Endothelial cell of umbilical vein (primary cell): ENCODE measurements at regions not wholly inside any gene's neighbourhood (a gene's known extent, or its start where the extent isn't known, plus 50 kb on each side); places are given as distances from the start of the nearest gene placed in this dataset.

Experiments used
- BruUV-seq: library from RNA; stranded (reverse); fragments of 400-500 nt; replicated peaks from 2 replicates; lab custom pipeline; 2021; lab: Mats Ljungman, UMichigan
- CTCF ChIA-PET: fragments of 300-600, 350-600 bp; sonication (Branson Sonifier 250); formaldehyde crosslinking; loops from one replicate; lab custom pipeline; 2021; ENCODE audit warnings: antibody characterized with exemption, inconsistent platforms; lab: Charles Lee
- POLR2A ChIA-PET: fragments of 300-600, 350-600 bp; sonication (Branson Sonifier 250); formaldehyde crosslinking; loops from one replicate; lab custom pipeline; 2021; ENCODE audit warnings: antibody characterized with exemption, inconsistent platforms; lab: Charles Lee
- DNase-seq: peaks from one replicate; pipeline ENCODE4 v3.0.0-alpha.2; 2011; ENCODE audit warnings: low read depth, low spot score
- FAIRE-seq: peaks from 2 replicates; lab custom pipeline; 2011; peaks lifted over from hg19 to GRCh38; lab: Jason Lieb, UNC
- H2AFZ ChIP-seq: 2 replicates; pipeline ENCODE4 v1.6.0; 2012; ENCODE audit warnings: low read depth, low read length, control low read depth, inconsistent platforms
- H3K27ac ChIP-seq: 2 replicates; pipeline ENCODE4 v1.5.1; 2011; ENCODE audit warnings: low read depth, mild to moderate bottlenecking, control low read depth, low read length, moderate library complexity; ENCODE audit not compliant: insufficient read depth
- H3K27me3 ChIP-seq, 2 experiments: 2 replicates each; pipeline versions ENCODE4 v1.6.0 to v1.6.1; 2011; ENCODE audit warnings: low read length in 2 of 2, mixed read lengths in 1 of 2; ENCODE audit not compliant: control insufficient read depth in 2 of 2, insufficient read depth in 2 of 2
- H3K36me3 ChIP-seq, 2 experiments: 2 replicates in 1 of 2; 3 replicates in 1 of 2; pipeline ENCODE4 v1.5.1; 2011; ENCODE audit warnings: low read length in 2 of 2, mild to moderate bottlenecking in 1 of 2, moderate library complexity in 1 of 2; ENCODE audit not compliant: control insufficient read depth in 2 of 2, insufficient read depth in 2 of 2; ENCODE audit errors: extremely low read depth in 1 of 2
- H3K4me1 ChIP-seq: 3 replicates; pipeline ENCODE4 v1.5.1; 2011; ENCODE audit warnings: mild to moderate bottlenecking, low read length; ENCODE audit not compliant: control insufficient read depth, insufficient read depth; ENCODE audit errors: extremely low read depth
- H3K4me2 ChIP-seq: 2 replicates; pipeline ENCODE4 v1.6.1; 2011; ENCODE audit warnings: low read length, control low read depth, mixed read lengths; ENCODE audit not compliant: insufficient read depth
- H3K4me3 ChIP-seq, 3 experiments: fragments of 200-600 bp in 1 of 3; sonication (generic), shearing (Covaris generic) in 1 of 3; replicated peaks in 1 of 3; 2 replicates each; pipeline ENCODE4 v1.5.1; 2011 to 2016; ENCODE audit warnings: control low read depth in 3 of 3, low read length in 3 of 3, mild to moderate bottlenecking in 2 of 3, inconsistent platforms in 1 of 3, low read depth in 1 of 3, moderate library complexity in 1 of 3; ENCODE audit not compliant: insufficient read depth in 1 of 3
- H3K79me2 ChIP-seq: 2 replicates; pipeline ENCODE4 v1.6.0; 2012; ENCODE audit warnings: low read length, inconsistent platforms; ENCODE audit not compliant: control insufficient read depth, insufficient read depth
- H3K9ac ChIP-seq: replicated peaks from 2 replicates; pipeline ENCODE3; 2011; ENCODE audit warnings: low read length, control low read depth; ENCODE audit not compliant: insufficient read depth; ENCODE audit errors: extremely low read depth
- H3K9me1 ChIP-seq: replicated peaks from 3 replicates; pipeline ENCODE4 v1.6.0; 2011; ENCODE audit warnings: mild to moderate bottlenecking, low read length; ENCODE audit not compliant: control insufficient read depth, insufficient read depth; ENCODE audit errors: extremely low read depth
- H3K9me3 ChIP-seq: replicated peaks from 2 replicates; pipeline ENCODE4 v1.5.1; 2012; ENCODE audit warnings: low read length, inconsistent platforms; ENCODE audit not compliant: control insufficient read depth, insufficient read depth
- H4K20me1 ChIP-seq: replicated peaks from 2 replicates; pipeline ENCODE3; 2011; ENCODE audit warnings: mild to moderate bottlenecking, low read length; ENCODE audit not compliant: control insufficient read depth, insufficient read depth; ENCODE audit errors: extremely low read depth
- EZH2 ChIP-seq: IDR thresholded peaks from 2 replicates; pipeline ENCODE4 v1.6.1; 2012; ENCODE audit warnings: borderline replicate concordance, low read depth, mild to moderate bottlenecking, moderate library complexity, low read length, inconsistent platforms; ENCODE audit not compliant: severe bottlenecking
- FOS ChIP-seq: IDR thresholded peaks from 2 replicates; pipeline ENCODE4 v1.6.1; 2011; ENCODE audit warnings: mild to moderate bottlenecking, low read length, moderate library complexity, borderline replicate concordance; ENCODE audit not compliant: insufficient read depth
- GATA2 ChIP-seq: IDR thresholded peaks from 2 replicates; pipeline ENCODE4 v1.7.0; 2011; ENCODE audit warnings: low read depth, mild to moderate bottlenecking, moderate library complexity, mixed read lengths, low read length; ENCODE audit not compliant: insufficient read length, insufficient read depth
- JUN ChIP-seq: IDR thresholded peaks from 2 replicates; pipeline ENCODE4 v1.6.1; 2011; ENCODE audit warnings: borderline replicate concordance, low read depth; ENCODE audit not compliant: insufficient read length, insufficient read depth
- MAX ChIP-seq: IDR thresholded peaks from 2 replicates; pipeline ENCODE4 v1.6.1; 2011; ENCODE audit not compliant: insufficient read depth, insufficient read length
- MYC ChIP-seq: IDR thresholded peaks from one replicate; pipeline ENCODE4 v1.6.1; 2011; ENCODE audit warnings: mild to moderate bottlenecking, low read depth, low read length
- POLR2A ChIP-seq: IDR thresholded peaks from 2 replicates; pipeline ENCODE4 v1.6.1; 2012; ENCODE audit warnings: low read depth, mild to moderate bottlenecking, control low read depth, low read length
- POLR2AphosphoS5 ChIP-seq: IDR thresholded peaks from 2 replicates; pipeline ENCODE4 v1.6.1; 2012; ENCODE audit warnings: low read depth, mild to moderate bottlenecking, control low read depth, low read length, moderate library complexity; ENCODE audit not compliant: insufficient read depth
- dilution Hi-C: fragments of 300-500 bp; cut with MboI; formaldehyde crosslinking; loops from one replicate; pipeline ENCODE4 v1.15.0; 2019; ENCODE audit warnings: low sequenced_read_pairs; ENCODE audit not compliant: extremely low pct_ligation_motif_present
- intact Hi-C: fragments of 100-400 bp; cut with micrococcal nuclease; formaldehyde crosslinking; loops from one replicate; pipeline ENCODE4 v1.10.0; 2022
- TF ChIP-seq, protein P1 (sequence below), 2 donors: IDR thresholded peaks; 1 replicate in 1 of 2; 2 replicates in 1 of 2; pipeline ENCODE4 v1.5.1; 2011; ENCODE audit warnings: low read length in 2 of 2, mild to moderate bottlenecking in 2 of 2, moderate library complexity in 2 of 2, control low read depth in 1 of 2, inconsistent platforms in 1 of 2, low read depth in 1 of 2; ENCODE audit not compliant: insufficient read depth in 1 of 2; ENCODE audit errors: extremely low read depth in 1 of 2

- peaks cover 14% of the 10 kb centered on the region for H3K4me1 ChIP-seq
- no peaks in the 10 kb centered on the region for H3K79me2 ChIP-seq
- ChIA-PET CTCF (interaction anchor here (1.2 kb wide), 1 partner anchor 41 kb away, joined by 3 read pairs; no protein-coding TSS in a partner anchor), POLR2A (no interaction called here)
- dilution Hi-C loops (no loop called here), intact Hi-C loops (no loop called here)
- H2AFZ ChIP-seq = no peak overlapping the region
- no peak overlapping the region for H3K27ac ChIP-seq
- DNase-seq (no peak), FAIRE-seq (no peak)
- no peaks in the 10 kb centered on the region for H3K36me3 ChIP-seq
- H3K4me3 ChIP-seq = no peak overlapping the region
- BruUV-seq = no TSS peak
- no peak overlapping the region for H3K4me2 ChIP-seq
- no peaks in the 10 kb centered on the region for H3K9me3 ChIP-seq
- H3K27me3 ChIP-seq = no peaks in the 10 kb centered on the region
- TF ChIP-seq JUN (no peak), MYC (no peak), GATA2 (no peak), MAX (no peak), EZH2 (no peak), POLR2A (no peak), POLR2AphosphoS5 (no peak), FOS (no peak)
- TF ChIP-seq, protein P1, sequence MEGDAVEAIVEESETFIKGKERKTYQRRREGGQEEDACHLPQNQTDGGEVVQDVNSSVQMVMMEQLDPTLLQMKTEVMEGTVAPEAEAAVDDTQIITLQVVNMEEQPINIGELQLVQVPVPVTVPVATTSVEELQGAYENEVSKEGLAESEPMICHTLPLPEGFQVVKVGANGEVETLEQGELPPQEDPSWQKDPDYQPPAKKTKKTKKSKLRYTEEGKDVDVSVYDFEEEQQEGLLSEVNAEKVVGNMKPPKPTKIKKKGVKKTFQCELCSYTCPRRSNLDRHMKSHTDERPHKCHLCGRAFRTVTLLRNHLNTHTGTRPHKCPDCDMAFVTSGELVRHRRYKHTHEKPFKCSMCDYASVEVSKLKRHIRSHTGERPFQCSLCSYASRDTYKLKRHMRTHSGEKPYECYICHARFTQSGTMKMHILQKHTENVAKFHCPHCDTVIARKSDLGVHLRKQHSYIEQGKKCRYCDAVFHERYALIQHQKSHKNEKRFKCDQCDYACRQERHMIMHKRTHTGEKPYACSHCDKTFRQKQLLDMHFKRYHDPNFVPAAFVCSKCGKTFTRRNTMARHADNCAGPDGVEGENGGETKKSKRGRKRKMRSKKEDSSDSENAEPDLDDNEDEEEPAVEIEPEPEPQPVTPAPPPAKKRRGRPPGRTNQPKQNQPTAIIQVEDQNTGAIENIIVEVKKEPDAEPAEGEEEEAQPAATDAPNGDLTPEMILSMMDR (IDR thresholded peaks at IDR 0.05; ENCODE audit: extremely low read depth in 1 of 2, insufficient read depth in 1 of 2, low read depth in 1 of 2, low read length in 2 of 2) = no peak
- H3K9ac ChIP-seq = no peak overlapping the region
- no peaks in the 10 kb centered on the region for H3K9me1 ChIP-seq
- no peaks in the 10 kb centered on the region for H4K20me1 ChIP-seq
Observed at GRCh38 chr11:69966910-69967483, 111.1 kb upstream of the ANO1 start.
